ENCODE measurements at regions not wholly inside any gene's neighbourhood (a gene's known extent, or its start where the extent isn't known, plus 50 kb on each side); places are given as distances from the start of the nearest gene placed in this dataset.

GRCh38 chrY:11293392-11293791 lies 1407.6 kb upstream of the USP9Y start:
- DNase-seq: no peak

- peak; percentile 3 for DNase-seq
Measured at GRCh38 chrY:11334151-11334550, 1366.9 kb upstream of the USP9Y start.

Data from activated gamma-delta T cell treated with Interleukin-2 at 50 U/mL for 16 hours (primary cell).